Liver (tissue), 3 donors: ENCODE measurements at regions not wholly inside any gene's neighbourhood (a gene's known extent, or its start where the extent isn't known, plus 50 kb on each side); places are given as distances from the start of the nearest gene placed in this dataset.

Experiments
- CTCF ChIP-seq: fragments of 150-350 bp; IDR thresholded peaks from 2 replicates; pipeline ENCODE4 v1.5.1; 2017; ENCODE audit warnings: improper control_type of control experiment, low read depth, low read length; ENCODE audit not compliant: missing input control
- HNF4A ChIP-seq, 2 donors: conservative IDR thresholded peaks; 2 replicates each; pipeline ENCODE4 v1.6.1; 2016; ENCODE audit warnings: antibody characterized with exemption in 2 of 2, mild to moderate bottlenecking in 2 of 2
- YY1 ChIP-seq: IDR thresholded peaks from 2 replicates; pipeline ENCODE4 v1.6.1; 2016; ENCODE audit warnings: antibody characterized with exemption, mild to moderate bottlenecking
- donor health status: healthy.
- donor health status: healthy.

- TF ChIP-seq HNF4A (conservative IDR thresholded peaks at IDR 0.05) (no peak), CTCF (no peak), YY1 (no peak)
Observed at GRCh38 chr2:48116497-48116896, 198.0 kb upstream of the FOXN2 start.
